ENCODE measurements at regions not wholly inside any gene's neighbourhood (a gene's known extent, or its start where the extent isn't known, plus 50 kb on each side); places are given as distances from the start of the nearest gene placed in this dataset.

GRCh38 chr6:126546541-126547120, 206.7 kb downstream of the CENPW start:
- ChIA-PET CTCF (no interaction called here), POLR2A (no interaction called here)
- no peak for DNase-seq (ENCODE audit: low read depth, low spot score)
- Histone ChIP-seq H3K27ac (ENCODE audit: low read depth, low read length) (no peak overlapping the region), H3K9me3 (ENCODE audit: control insufficient read depth, insufficient read depth, low read length) (no peaks in the 10 kb centered on the region), H3K27me3 (ENCODE audit: control insufficient read depth, insufficient read depth, low read length) (no peaks in the 10 kb centered on the region), H3K4me3 (ENCODE audit: low read depth, low read length) (no peak overlapping the region)
- no peak for TF ChIP-seq CTCF (IDR thresholded peaks at IDR 0.05; ENCODE audit: low read depth, low read length)

DNA sequence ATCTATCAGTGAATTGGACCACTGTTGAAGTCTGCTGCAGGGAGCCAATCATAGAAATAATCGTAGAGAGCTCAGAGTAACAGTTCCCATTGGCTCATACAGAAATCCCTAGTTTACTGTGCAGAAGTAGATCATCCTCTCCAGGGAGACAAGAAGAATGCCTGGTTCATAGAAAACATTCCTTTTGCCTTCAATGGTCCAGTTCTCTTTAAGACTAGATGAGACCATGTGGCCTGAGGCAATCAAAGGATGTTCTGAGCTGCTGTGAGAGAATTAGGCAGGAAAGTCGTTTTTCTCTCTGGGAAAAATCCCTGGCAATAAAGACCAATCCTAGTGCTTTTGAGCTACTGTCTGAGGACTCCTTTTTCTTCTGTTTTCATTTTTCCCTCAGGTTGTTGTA, 208.4 kb downstream of the CENPW start:
- CTCF ChIA-PET: no interaction called here

GRCh38 chr6:126550323-126550722, 210.4 kb downstream of the CENPW start:
- Histone ChIP-seq H3K4me3 (ENCODE audit: low read depth, low read length) (no peak overlapping the region), H3K27me3 (ENCODE audit: control insufficient read depth, insufficient read depth, low read length) (no peaks in the 10 kb centered on the region), H3K9me3 (ENCODE audit: control insufficient read depth, insufficient read depth, low read length) (no peaks in the 10 kb centered on the region), H3K27ac (ENCODE audit: low read depth, low read length) (no peak overlapping the region)
- ChIA-PET CTCF (no interaction called here), POLR2A (no interaction called here)
- TF ChIP-seq CTCF (IDR thresholded peaks at IDR 0.05; ENCODE audit: low read depth, low read length): no peak
- no peak for DNase-seq (ENCODE audit: low read depth, low spot score)

More for the DNA sequence above, 208.4 kb downstream of the CENPW start:
- DNase-seq (ENCODE audit: low read depth, low spot score): no peak
- no peak for TF ChIP-seq CTCF (IDR thresholded peaks at IDR 0.05; ENCODE audit: low read depth, low read length)
- H3K9me3 ChIP-seq (ENCODE audit: control insufficient read depth, insufficient read depth, low read length): no peaks in the 10 kb centered on the region
- H3K27ac ChIP-seq (ENCODE audit: low read depth, low read length): no peak overlapping the region
- H3K27me3 ChIP-seq (ENCODE audit: control insufficient read depth, insufficient read depth, low read length): no peaks in the 10 kb centered on the region
- POLR2A ChIA-PET: no interaction called here
- no peak overlapping the region for H3K4me3 ChIP-seq (ENCODE audit: low read depth, low read length)

GRCh38 chr6:126551832-126552231, 211.9 kb downstream of the CENPW start:
- Histone ChIP-seq H3K27me3 (ENCODE audit: control insufficient read depth, insufficient read depth, low read length) (no peaks in the 10 kb centered on the region), H3K4me3 (ENCODE audit: low read depth, low read length) (no peak overlapping the region), H3K9me3 (ENCODE audit: control insufficient read depth, insufficient read depth, low read length) (no peaks in the 10 kb centered on the region), H3K27ac (ENCODE audit: low read depth, low read length) (no peak overlapping the region)
- CTCF ChIA-PET: no interaction called here
- no peak for DNase-seq (ENCODE audit: low read depth, low spot score)
- POLR2A ChIA-PET: no interaction called here
- no peak for TF ChIP-seq CTCF (IDR thresholded peaks at IDR 0.05; ENCODE audit: low read depth, low read length)

DNA sequence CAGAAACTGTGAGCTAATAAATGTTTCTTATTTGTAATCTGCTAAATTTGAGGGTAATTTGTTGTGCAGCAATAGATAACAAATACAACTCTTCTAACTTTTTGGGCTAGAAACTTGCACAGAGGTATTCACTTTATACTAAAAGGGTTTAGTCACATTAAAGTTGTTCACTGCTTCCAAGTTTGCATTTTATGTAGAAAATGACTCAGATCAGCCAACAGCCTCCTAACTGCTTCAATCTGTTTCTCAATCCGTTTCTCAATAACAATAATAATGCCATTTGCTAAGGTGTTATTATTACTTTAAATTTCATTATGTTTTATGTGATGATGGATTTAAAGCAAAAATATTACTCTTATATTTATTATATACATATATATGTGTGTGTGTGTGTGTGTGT, 213.9 kb downstream of the CENPW start:
- H3K9me3 ChIP-seq (ENCODE audit: control insufficient read depth, insufficient read depth, low read length): no peaks in the 10 kb centered on the region
- no peak for DNase-seq (ENCODE audit: low read depth, low spot score)
- H3K4me3 ChIP-seq (ENCODE audit: low read depth, low read length): no peak overlapping the region
- TF ChIP-seq CTCF (IDR thresholded peaks at IDR 0.05; ENCODE audit: low read depth, low read length): no peak
- no peaks in the 10 kb centered on the region for H3K27me3 ChIP-seq (ENCODE audit: control insufficient read depth, insufficient read depth, low read length)
- no peak overlapping the region for H3K27ac ChIP-seq (ENCODE audit: low read depth, low read length)
- POLR2A ChIA-PET: no interaction called here
- CTCF ChIA-PET: no interaction called here

All from AG04450 (cell line).